NCI-H2107 treated with DMSO at 0.1 percent for 48 hours (cell line): ENCODE measurements at regions not wholly inside any gene's neighbourhood (a gene's known extent, or its start where the extent isn't known, plus 50 kb on each side); places are given as distances from the start of the nearest gene placed in this dataset.

ENCODE experiments used
- DNase-seq: peaks from one replicate; lab custom pipeline; 2025; ENCODE audit not compliant: unreplicated experiment; lab: John Stamatoyannopoulos, UW

- no peak for DNase-seq
Observed at GRCh38 chr20:48257833-48258232, 472.6 kb upstream of the SULF2 start.

DNA sequence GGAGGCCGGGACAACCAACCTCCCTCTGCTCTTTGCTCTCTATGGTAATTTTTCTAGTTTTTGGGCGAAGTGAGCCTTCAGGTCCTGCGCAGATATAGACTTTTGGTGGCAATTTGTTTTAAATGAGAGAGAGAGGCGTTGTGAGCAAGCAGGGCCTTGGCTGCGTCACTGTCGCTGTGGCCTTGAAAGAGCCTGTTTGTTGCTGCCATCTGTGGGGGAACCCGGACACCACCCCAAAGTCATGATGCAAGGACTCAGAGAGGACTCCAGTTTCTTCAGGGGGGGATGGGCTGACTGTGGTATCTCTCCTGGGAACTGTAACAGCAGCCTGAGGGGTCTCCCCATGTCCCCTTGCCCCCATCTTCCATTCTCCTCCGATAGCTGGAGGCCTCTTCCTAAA, 462.7 kb upstream of the SULF2 start:
- DNase-seq, result no peak

DNA sequence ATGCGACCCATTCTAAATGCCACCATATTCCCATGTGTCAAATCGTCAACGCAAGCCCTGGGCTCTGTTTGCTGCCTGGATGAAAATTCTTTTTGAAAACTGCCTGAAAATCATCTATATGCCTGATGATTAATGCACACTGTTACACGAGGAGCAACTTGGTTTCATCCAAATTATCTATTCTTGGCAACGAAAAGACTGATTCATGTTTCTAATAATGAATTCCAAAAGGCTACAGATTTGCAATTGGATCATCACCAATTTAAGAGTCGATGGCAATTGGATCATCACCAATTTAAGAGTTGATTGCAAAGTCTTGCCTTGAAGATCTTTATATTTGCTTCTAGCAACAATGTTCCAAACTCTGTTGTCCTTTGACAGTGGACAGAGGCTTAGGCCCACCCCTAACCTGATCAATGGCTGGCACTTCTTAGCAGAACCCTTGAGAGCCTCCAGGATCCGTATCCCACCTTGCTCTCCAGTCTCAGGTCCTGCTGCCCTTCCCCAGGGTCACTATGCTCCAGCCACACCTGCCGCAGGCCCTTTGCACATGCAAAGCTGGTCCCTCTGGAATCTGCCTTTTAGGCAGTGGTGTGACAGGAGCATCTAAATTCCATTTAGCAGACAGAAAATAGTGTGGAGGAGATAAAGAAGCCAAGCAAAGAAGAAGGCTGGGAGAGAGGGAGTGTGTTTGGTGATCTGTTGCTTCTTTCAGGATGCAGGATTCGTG, 460.9 kb upstream of the SULF2 start:
- no peak for DNase-seq

- no peak for DNase-seq
Observed at GRCh38 chr20:48242623-48243022, 457.3 kb upstream of the SULF2 start.

GRCh38 chr20:48241482-48241881, 456.2 kb upstream of the SULF2 start:
- no peak for DNase-seq

DNA sequence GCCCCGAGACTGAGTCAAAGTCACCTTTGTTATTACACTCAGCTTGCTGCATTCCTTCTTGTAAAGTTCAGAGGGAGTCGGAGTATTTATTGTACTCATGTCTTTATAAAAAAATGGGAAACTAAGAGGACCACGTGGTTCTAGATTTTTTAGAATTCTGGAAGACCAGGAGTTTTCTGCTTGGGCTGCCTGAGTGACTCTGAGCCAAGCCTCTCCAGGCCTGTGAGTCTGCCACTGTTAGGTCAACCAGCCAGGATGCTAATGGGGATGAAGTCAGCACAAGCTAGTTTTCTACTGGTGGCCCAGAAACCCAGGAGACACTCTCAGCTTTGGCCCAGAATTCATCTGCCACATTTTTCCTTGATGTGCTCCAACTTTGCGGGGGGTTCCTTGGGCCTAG, 453.5 kb upstream of the SULF2 start:
- DNase-seq, result no peak

- no peak for DNase-seq
Observed at GRCh38 chr20:48238326-48238725, 453.0 kb upstream of the SULF2 start.

GRCh38 chr20:48236000-48236970, 451.0 kb upstream of the SULF2 start:
- no peak for DNase-seq

DNA sequence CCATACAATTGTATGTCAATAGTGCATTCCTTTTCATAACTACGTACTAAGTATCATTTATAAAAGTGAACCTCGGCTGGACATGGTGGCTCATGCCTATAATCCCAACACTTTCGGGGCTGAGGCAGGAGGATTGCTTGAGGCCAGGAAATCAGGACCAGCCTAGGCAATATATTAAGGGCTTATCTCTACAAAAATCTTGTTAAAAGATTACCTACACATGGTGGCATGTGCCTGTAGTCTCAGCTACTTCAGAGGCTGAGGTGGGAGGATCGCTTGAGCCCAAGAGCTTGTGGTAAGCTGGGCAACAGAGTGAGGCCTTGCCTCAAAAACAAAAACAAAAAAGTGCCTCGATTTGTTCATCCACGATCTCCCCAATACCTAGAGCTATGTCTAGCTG, 449.7 kb upstream of the SULF2 start:
- DNase-seq, result no peak

DNA sequence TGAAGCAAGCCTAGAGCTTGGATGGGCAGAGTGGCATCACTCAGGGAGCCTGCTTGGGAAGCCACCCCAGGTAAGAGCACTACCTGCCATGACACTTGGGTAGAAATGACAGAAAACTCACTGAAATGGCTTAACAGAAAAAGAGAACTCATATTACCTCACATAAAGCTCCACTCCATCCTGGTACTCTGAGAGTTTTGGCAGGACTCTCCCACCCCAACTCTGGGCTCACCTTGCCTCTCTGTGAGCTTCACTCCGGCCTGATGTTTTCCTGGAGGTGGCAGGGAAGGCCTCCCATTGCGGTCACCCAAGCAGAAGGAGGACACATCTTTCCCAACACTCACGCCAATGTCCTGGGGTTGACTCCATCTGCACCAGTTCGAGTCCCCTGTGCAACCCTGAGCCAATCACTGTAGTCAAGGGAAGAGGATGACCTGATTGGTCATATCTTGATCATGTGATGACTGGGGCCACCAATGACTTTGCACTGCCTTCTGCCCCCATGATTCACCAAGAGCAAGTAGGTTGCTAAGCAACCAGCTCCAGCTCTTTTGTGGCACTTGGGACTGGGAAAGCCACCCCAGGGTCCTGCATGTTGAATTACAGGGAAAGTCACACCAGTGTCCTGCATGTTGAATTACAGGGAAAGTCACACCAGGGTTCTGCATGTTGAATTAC, 446.1 kb upstream of the SULF2 start:
- DNase-seq, result no peak

DNA sequence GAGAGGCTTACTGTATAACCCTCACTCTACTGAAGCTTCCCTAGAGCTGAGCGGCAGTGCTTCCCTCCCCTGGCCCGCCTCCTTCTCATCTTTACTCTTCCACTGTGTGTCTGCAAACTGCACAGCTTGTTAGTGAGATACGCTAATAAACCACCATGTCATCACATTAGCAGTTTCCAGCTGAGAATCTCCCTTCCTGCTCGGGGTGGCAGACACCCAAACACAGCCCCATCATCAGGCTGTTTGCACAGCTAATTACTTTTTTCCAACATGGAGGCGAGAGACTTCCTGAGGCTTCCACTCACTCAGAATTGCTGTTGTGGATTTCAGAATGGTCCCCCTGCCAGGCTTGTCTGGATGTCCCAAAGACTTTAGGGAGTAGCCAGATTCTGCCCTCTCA, 444.9 kb upstream of the SULF2 start:
- no peak for DNase-seq

- DNase-seq, result no peak
Observed at GRCh38 chr20:48227381-48227780, 442.1 kb upstream of the SULF2 start.

GRCh38 chr20:48226642-48227041, 441.4 kb upstream of the SULF2 start:
- DNase-seq, result no peak

GRCh38 chr20:48224533-48225050, 439.3 kb upstream of the SULF2 start:
- DNase-seq, result no peak

DNA sequence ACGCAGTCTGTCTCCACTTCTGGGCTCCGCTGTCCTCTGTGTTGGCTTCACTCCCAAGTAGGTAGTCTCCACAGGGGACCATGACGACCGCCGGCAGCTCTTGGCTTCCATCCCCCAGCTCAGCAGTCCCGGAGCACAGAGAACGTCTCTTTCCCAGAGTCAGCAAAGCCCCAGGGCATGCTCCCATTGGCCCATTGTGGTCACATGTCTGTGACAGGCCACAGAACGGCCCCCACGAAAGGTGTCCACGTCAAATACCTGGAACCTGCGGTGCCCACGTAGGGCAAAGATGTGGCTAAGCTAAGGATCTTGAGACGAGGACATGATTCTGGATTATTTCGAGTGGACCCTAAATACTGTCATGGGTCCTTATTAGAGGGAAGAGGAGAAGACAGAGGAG, 438.4 kb upstream of the SULF2 start:
- DNase-seq, result no peak

GRCh38 chr20:48222595-48223180, 437.4 kb upstream of the SULF2 start:
- no peak for DNase-seq

DNA sequence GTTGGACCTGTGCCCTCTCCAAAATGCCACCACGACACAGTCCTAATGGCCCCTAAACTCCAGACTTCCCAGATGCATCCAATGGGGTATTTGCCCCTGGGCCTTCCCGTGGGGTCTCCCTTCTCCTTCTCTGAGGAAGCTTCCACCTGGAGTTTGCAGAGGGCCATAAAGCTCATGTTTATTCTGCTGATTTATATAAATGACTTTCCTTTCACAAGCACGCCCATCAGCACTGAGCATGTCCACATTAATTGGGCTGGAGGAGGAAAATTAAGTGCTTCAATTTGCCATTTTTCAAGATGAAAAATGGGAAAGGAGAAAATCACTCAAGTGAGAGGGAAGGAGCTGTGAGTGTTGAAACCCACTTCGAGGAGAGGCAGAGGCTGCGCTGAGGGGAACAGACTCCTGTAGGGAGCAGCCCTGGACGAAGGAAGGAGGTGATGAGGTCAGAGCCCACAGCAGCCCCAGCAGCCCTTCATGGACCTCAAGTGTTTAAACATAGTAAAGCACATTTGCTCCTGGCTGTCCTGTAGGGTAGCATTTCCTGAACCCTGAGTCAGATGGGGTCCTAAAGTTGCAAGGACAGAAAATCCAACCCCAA, 434.9 kb upstream of the SULF2 start:
- DNase-seq, result no peak

GRCh38 chr20:48219306-48219705, 434.0 kb upstream of the SULF2 start:
- DNase-seq, result no peak

DNA sequence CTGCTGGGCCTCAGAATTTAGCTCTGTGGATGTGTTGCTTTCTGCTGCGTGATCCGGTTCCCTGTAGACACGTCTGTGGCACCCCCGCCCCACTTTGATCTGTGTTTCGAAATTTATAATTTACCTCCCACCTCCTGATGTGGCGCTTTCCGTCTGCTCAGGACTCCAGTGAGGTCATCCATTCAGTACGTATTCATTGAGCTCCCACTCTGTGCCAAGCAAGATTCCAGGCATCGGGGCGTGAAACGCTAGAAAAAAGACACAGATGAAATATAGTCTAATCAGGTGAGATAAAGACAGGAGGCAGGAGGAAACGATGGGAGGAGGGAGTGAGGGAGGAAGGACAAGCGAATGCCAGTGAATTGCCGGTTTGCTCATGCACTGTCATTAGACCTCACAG, 431.9 kb upstream of the SULF2 start:
- no peak for DNase-seq

GRCh38 chr20:48215536-48215935, 430.3 kb upstream of the SULF2 start:
- no peak for DNase-seq

DNA sequence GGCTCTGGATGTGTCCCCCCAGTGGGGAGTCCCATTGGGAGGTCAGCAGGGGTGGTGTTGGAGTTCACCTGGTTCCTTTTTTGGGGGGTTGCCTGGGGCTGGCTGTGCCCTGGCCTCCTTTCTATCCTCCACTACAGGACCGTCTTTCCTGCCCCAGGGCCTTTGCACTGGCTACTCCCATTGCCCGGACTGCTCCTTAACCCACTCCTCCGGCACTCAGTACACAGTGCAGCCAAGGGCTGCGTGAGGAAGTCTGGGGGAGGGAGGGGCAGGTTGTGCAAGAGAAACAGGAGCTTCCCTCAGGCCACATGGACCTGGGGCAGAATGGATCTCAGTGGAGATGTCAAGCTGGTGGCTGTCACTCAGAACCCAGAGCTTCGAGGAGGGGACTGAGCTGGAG, 429.3 kb upstream of the SULF2 start:
- no peak for DNase-seq
